ENCODE measurements at regions not wholly inside any gene's neighbourhood (a gene's known extent, or its start where the extent isn't known, plus 50 kb on each side); places are given as distances from the start of the nearest gene placed in this dataset.

DNA sequence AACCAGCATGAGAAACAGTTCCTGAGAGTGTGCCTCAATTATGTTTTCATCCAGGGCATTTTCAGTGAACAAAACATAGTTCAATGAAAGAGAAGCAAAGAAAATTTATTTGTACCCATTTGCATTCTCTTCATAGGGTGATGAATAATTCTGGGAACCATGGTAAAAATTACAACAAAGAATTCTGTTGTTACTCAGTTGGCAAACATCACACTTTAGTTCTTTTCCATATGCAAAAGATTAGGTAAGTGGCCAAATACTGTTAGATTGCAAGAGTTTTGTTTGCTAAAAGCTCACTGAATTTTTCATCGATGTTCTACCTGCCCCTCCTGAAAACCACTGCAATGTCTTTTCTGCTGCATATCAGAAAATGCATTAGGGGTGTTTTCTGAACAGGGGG is 132.4 kb upstream of the RGS6 start:
- TF ChIP-seq YY1 (IDR thresholded peaks at IDR 0.05; ENCODE audit: insufficient read depth, insufficient read length): no peak
- TF ChIP-seq SUZ12 (IDR thresholded peaks at IDR 0.05; ENCODE audit: extremely low read depth, insufficient read depth, insufficient read length): no peak
- no peak for TF ChIP-seq ZNF274 (IDR thresholded peaks at IDR 0.05; ENCODE audit: low read depth, low read length)
